ENCODE measurements at regions not wholly inside any gene's neighbourhood (a gene's known extent, or its start where the extent isn't known, plus 50 kb on each side); places are given as distances from the start of the nearest gene placed in this dataset.

DNA sequence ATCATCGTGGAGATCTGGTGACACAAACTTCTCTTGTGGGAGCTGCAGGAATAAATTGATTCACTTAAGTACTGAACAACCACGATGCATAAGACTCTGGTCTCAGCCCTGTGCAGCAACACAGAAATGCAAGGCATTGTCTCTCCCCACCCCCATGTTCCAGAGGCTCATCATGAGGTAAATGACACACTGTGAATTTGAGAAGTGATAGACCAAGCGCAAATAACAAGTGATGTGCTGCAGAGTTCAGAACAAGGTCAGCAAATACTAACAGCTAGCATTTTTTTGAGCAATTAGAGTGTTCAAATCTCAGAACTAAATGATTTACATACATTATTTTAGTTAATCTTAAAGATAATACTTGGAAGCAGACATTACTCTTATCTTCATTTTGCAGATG is 223.7 kb downstream of the SEC16B start:
- Histone ChIP-seq H3K4me3 (ENCODE audit: low read length) (no peak overlapping the region), H3K79me2 (replicated peaks; ENCODE audit: insufficient read depth, low read length) (no peaks in the 10 kb centered on the region), H2AFZ (ENCODE audit: low read depth, low read length) (no peak overlapping the region), H3K27ac (ENCODE audit: low read length) (no peak overlapping the region), H3K36me3 (ENCODE audit: insufficient read depth, low read length) (no peaks in the 10 kb centered on the region), H3K9me3 (ENCODE audit: low read length) (no peaks in the 10 kb centered on the region), H3K27me3 (ENCODE audit: insufficient read depth, low read depth, low read length) (no peaks in the 10 kb centered on the region), H3K4me2 (ENCODE audit: low read length) (no peak overlapping the region), H3K9ac (ENCODE audit: low read length) (no peak overlapping the region), H3F3A (ENCODE audit: insufficient read depth, low read length, poor library complexity, severe bottlenecking) (no peaks in the 10 kb centered on the region), H4K20me1 (ENCODE audit: insufficient read depth) (no peaks in the 10 kb centered on the region), H3K9me2 (ENCODE audit: insufficient read depth, low read length) (no peaks in the 10 kb centered on the region)
- TF ChIP-seq CTCF (IDR thresholded peaks at IDR 0.05; ENCODE audit: poor library complexity, severe bottlenecking) (no peak), EP300 (conservative IDR thresholded peaks at IDR 0.05; ENCODE audit: poor library complexity, severe bottlenecking) (peak; percentile 21)
- TF ChIP-seq, protein P1, sequence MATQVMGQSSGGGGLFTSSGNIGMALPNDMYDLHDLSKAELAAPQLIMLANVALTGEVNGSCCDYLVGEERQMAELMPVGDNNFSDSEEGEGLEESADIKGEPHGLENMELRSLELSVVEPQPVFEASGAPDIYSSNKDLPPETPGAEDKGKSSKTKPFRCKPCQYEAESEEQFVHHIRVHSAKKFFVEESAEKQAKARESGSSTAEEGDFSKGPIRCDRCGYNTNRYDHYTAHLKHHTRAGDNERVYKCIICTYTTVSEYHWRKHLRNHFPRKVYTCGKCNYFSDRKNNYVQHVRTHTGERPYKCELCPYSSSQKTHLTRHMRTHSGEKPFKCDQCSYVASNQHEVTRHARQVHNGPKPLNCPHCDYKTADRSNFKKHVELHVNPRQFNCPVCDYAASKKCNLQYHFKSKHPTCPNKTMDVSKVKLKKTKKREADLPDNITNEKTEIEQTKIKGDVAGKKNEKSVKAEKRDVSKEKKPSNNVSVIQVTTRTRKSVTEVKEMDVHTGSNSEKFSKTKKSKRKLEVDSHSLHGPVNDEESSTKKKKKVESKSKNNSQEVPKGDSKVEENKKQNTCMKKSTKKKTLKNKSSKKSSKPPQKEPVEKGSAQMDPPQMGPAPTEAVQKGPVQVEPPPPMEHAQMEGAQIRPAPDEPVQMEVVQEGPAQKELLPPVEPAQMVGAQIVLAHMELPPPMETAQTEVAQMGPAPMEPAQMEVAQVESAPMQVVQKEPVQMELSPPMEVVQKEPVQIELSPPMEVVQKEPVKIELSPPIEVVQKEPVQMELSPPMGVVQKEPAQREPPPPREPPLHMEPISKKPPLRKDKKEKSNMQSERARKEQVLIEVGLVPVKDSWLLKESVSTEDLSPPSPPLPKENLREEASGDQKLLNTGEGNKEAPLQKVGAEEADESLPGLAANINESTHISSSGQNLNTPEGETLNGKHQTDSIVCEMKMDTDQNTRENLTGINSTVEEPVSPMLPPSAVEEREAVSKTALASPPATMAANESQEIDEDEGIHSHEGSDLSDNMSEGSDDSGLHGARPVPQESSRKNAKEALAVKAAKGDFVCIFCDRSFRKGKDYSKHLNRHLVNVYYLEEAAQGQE (IDR thresholded peaks at IDR 0.05; ENCODE audit: borderline replicate concordance) = no peak

GRCh38 chr1:177744906-177745305 is 225.0 kb downstream of the SEC16B start:
- H3K27ac ChIP-seq (ENCODE audit: low read length) = no peak overlapping the region
- H3K79me2 ChIP-seq (replicated peaks; ENCODE audit: insufficient read depth, low read length) = no peaks in the 10 kb centered on the region
- no peak overlapping the region for H3K4me3 ChIP-seq (ENCODE audit: low read length)
- H3K27me3 ChIP-seq (ENCODE audit: insufficient read depth, low read depth, low read length) = no peaks in the 10 kb centered on the region
- H2AFZ ChIP-seq (ENCODE audit: low read depth, low read length) = no peak overlapping the region
- no peaks in the 10 kb centered on the region for H3F3A ChIP-seq (ENCODE audit: insufficient read depth, low read length, poor library complexity, severe bottlenecking)
- H3K9ac ChIP-seq (ENCODE audit: low read length) = no peak overlapping the region
- H4K20me1 ChIP-seq (ENCODE audit: insufficient read depth) = no peaks in the 10 kb centered on the region
- TF ChIP-seq EZH2 (IDR thresholded peaks at IDR 0.05; ENCODE audit: borderline replicate concordance, insufficient read depth, low read length, poor library complexity, severe bottlenecking) (no peak), CTCF (IDR thresholded peaks at IDR 0.05; ENCODE audit: poor library complexity, severe bottlenecking) (no peak), SMC3 (conservative IDR thresholded peaks at IDR 0.05; ENCODE audit: poor library complexity) (no peak), POLR2AphosphoS5 (IDR thresholded peaks at IDR 0.05) (no peak), RAD21 (conservative IDR thresholded peaks at IDR 0.05) (no peak), EP300 (conservative IDR thresholded peaks at IDR 0.05; ENCODE audit: poor library complexity, severe bottlenecking) (no peak), MXI1 (conservative IDR thresholded peaks at IDR 0.05; ENCODE audit: poor library complexity, severe bottlenecking) (no peak), TAF1 (IDR thresholded peaks at IDR 0.05; ENCODE audit: low read depth) (no peak)
- TF ChIP-seq, protein P1 (IDR thresholded peaks at IDR 0.05; ENCODE audit: borderline replicate concordance) = no peak
- no peak overlapping the region for H3K4me2 ChIP-seq (ENCODE audit: low read length)
- H3K9me2 ChIP-seq (ENCODE audit: insufficient read depth, low read length) = no peaks in the 10 kb centered on the region
- H3K36me3 ChIP-seq (ENCODE audit: insufficient read depth, low read length) = no peaks in the 10 kb centered on the region
- no peaks in the 10 kb centered on the region for H3K9me3 ChIP-seq (ENCODE audit: low read length)
